Cerebellar cortex (tissue), 1 donor: ENCODE measurements at regions not wholly inside any gene's neighbourhood (a gene's known extent, or its start where the extent isn't known, plus 50 kb on each side); places are given as distances from the start of the nearest gene placed in this dataset.

Experiments
- DNase-seq: peaks from one replicate; pipeline ENCODE4 v3.0.0-alpha.2; 2015; ENCODE audit warnings: low spot score

DNA sequence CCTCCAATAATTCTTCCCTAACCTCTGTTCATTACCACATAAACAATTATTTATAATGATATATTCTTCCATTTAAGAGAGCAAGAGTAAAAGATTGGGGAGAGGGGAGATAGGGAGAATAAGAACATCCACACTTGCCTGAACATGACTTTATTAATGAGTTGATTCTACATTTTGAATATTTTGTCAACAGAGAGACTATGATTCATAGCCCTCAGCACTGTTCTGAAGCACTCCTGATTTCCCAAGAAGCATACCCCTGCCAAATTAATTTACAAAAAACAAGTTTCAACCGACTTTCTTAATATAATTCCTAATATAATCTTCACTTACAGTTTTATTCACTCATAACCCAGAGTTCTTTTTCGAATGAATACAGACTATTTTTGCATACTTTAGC, 828.8 kb downstream of the ROBO2 start:
- DNase-seq, result no peak

DNA sequence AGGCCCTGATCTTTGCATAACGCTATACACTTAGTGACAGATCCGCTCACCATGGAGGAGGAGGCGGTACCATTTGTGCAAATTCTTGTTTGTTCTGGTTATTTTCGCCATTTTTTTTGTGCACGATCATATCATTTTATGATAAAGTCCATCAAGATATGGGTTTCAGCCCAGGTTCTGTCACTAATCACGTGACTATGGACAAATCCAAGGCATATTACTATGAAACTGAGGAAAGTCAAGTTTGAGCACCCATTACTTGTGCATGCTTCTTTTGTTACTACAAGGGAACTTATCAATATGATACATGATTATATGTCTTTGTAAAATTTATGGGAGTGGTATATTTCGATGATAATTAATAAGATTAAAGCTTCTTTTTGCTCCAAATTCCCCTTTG, 829.5 kb downstream of the ROBO2 start:
- no peak for DNase-seq

DNA sequence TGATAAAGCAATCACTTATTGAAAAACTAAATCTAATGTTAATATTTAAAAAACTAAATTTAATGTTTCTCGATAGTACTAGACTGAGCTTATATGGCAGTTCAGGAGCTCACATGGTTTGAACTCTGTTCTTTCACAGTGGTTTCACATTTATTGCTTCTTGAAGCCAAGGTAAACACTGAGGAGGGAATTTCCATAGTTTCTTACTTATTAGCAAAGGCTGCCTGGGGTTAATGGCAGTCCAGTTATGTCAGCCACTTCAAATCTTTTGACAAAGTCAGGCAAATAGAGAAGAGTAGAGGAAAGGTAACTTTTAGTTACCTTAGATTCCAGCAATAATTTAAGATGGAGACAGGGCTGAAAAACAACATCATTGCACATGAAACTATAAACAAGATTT, 831.5 kb downstream of the ROBO2 start:
- DNase-seq, result no peak

DNA sequence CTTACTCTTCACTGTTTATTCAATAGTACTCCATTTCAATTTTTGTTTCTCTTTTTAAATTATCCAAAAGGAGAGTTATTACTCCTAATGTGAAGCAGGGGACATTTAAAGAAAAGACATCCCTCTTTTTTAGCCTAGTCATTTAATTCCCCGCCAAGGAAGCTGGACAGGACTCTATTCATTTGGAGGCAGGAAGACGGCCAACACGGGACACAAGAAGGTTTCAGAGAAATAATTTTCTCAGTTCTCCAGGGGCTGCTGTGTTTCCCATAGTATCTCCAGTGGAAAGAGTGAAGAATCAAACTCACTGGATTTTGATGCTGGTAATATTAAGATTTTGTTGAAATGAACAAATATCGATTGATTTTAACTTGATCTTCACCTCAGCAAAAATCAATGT, 833.7 kb downstream of the ROBO2 start:
- DNase-seq, result peak; percentile 4

DNA sequence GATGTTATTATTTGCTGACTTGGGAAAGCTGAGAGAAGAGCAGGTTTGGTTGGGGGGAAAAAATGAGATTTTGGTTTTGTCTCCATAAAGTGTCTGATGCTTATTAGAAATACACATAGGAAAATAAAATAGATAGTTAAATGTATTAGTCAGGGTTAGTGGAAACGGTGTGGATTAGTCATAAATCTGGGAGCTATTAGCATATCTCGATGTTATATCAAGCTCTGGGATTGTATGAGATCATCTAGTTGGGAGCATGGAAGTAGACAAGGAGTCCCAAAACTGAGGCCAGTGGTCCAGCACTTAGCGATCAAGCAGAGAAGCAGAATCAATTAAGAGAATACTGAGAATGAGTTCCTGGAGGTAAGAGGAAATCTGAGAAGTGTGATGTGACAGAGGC, 845.5 kb downstream of the ROBO2 start:
- no peak for DNase-seq

DNA sequence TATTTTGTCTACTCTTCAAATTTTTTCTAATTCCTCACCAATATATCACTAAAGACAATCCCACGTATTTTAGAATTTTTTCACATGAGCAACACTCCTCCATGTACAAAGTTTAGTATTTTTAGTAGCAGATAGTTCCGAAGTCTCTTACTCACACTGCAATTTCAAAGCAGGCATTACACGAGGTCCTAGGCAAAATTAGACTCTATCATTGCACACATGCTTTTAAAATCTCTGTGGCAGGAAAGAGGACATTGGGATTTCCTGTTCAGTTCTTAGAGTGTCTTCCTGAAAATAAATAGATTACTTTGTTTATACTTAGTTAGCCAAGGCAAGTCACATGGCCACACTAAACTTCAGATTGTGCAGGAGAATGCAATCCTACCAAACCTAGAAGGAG, 847.7 kb downstream of the ROBO2 start:
- no peak for DNase-seq

DNA sequence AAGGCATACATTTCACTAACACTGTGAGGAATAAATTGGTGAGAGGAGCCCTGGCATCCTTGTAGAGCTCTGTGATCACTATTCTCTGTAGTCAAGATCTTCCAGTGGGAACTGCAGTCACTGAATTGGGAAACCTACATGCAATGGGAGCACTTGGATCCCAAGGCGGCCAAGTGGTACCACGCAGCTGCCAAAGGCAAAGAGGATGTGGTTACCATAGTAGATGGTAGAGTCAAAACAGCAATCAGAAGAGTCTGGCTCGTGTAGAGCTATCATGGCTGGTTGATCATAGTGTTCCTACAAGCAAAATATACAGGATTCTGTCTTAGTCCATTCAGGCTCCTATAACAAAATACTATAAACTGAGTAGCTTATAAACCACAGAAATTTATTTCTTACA, 849.7 kb downstream of the ROBO2 start:
- no peak for DNase-seq

DNA sequence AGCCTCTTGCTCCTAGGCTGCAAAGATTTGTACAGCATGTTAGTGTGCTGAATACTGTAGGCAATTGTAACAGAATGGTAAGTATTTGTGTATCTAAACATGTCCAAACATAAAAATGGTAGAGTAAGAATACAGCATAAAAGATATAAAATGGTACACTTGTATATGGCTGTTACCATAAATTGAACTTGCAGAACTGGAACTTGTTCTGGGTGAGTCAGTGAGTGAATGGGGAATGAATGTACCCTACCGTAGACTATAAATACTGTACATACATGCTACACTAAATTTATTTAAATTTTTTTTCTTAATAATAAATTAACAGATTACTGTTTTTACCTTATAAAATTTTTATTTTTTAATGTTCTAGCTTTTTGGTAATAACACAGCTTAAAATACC, 858.7 kb downstream of the ROBO2 start:
- DNase-seq, result no peak

DNA sequence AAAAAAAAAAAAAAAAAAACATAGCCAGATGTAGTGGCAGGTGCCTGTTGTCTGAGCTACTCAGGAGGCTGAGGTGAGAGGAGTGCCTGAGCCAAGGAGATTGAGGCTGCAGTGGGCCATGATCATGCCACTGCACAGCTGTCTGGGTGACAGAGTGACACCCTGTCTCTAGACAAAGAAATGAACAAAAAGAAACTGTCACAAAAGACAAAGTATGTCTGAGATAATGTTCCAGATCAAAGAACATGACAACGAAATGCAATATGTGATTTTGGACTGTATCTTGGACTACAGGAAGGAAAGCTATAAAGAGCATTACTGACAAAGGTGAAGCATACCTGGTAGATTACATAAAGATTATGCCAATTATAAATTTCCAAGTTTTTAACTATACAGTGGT, 862.8 kb downstream of the ROBO2 start:
- no peak for DNase-seq

DNA sequence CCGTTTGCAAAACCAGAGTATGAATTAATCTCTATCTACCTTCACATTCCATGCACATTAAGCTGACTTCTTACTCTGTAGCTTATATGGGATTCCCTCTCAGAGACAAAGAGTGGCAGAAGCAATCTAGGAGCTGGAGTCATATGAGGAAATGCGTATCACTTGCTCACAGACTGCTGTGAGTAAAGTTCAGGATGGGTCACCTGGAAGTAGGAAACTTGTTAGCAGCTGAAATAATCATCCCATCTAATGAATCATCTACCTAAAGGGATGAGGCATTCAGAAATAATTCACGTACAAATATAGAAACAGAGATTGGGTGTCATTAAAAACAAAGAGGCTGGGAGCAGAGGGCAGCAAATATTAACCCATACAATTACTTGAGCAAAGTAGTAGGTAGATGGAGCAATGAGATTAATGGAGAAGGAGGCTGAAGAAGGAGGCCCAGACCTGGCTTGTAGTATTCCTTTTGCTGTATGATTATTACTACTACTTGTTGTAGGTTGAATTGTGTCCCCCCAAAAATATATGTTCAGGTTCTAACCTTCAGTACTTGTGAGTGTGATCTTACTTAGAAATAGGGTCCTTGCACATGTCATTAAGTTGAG, 866.3 kb downstream of the ROBO2 start:
- no peak for DNase-seq

DNA sequence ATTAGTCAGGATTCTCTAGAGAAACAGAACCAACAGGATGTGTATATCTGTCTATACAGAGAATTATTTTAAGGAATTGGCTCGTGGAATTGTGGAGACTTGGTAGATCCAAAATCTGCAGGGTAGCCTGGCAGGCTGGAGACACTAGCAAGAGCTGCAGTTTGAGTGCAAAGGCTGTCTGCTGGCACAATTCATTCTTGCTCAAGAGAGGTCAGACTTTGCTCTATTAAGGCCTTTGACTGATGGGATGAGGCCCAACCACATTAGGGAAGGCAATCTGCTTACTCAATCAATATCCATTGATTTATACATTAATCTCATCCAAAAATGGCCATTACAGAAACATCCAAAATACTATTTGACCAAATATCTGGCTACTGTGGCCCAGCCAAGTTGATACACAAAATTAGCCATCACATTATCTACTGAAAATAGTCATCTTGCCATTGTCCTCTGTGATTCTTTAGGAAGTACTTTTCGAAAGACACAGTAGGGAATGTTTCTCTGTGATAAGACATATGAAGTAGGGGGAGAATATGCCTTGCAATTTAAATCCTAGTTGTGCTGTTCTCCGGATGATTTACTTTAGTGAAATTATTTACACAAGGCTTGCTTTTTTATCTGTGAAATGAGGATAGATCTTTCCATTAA, 873.8 kb downstream of the ROBO2 start:
- no peak for DNase-seq

DNA sequence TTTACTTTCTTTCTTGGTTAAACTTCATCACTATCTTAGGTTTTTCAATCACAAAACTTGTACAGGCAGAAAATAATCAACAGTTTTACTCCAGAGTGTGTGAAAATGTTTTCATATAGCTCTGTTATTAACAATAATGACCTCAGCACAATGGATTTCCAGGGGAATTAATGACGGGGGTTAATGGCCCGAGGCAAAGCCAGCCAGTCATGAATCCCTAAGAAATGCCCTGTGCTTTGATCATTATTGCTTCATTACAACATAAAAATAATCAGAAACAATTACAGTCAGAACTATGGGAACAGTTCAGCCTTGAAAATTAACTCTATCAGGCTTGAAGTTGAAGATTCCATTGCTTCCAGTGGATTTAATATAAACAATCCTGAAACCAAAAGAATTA, 875.4 kb downstream of the ROBO2 start:
- DNase-seq, result no peak

DNA sequence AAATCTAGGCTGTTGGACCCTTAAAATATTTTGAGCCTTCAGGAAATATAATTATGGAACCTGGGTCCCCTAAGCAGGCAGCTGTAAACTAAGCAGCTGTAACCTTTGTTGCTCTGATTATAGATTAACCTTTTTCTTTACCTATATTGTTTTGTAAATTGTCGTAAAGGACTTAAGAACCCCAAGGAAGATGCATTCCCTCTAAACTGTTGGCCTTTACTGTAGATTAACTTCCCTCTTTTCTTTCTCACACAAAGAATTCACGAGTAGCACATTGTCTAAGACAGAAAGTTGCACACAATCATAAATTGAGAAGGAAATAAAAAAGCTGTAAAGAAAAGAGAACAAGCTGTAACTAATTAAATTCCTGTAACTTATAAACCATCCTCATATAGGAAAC, 877.3 kb downstream of the ROBO2 start:
- no peak for DNase-seq

DNA sequence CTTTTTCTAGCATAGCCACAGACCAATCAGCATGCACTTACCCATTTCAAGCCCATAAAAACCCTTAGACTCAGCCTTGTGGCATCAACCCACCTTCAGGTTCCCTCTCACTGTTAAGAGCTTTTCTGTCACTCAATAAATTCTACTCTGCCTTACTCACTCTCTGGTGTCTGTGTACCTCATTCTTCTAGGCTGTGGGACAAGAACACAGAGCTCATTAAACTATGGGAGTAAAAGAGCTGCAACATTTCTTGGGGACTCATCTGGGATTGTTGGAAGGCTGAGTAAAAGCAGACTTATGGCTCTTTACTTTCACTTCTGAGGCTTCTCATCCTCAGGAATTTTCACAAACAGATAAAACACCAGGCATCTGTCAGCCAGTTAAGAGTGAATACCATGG, 879.3 kb downstream of the ROBO2 start:
- DNase-seq, result no peak

DNA sequence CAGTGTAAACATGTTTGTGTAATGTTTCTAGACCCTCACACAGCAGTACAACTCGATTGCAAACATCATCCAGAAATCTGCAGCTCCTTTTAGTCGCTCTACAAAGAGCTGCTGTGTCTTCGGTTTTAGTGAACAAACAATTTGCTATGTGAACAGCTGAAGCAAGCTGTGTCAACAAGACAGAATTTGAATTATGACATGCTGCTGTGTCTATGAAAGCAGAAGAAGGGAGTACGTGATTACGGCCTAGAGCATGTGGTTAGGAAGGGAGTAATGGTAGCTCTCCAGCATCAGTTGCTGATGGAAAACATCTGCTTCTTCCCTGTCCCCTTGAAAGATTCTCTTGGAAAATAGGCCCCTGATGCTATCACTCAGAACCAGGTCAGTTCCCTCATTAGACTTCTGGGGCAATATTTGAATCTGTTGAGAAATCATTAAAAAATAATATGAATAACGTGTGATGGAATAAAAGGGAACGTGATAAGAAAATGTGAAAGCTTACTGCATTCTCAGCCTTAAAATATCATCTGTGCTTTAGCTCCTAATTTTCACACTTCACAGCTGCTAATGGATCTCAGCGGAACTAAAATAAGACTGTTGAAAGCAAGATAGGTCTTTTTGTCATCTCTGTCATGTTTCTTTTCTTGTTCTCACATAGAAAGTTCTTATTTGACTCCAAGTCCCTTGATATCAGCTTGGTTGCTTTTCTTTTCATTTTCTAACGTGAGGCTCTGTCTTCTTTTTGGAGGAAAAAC, 891.5 kb downstream of the ROBO2 start:
- DNase-seq, result no peak

DNA sequence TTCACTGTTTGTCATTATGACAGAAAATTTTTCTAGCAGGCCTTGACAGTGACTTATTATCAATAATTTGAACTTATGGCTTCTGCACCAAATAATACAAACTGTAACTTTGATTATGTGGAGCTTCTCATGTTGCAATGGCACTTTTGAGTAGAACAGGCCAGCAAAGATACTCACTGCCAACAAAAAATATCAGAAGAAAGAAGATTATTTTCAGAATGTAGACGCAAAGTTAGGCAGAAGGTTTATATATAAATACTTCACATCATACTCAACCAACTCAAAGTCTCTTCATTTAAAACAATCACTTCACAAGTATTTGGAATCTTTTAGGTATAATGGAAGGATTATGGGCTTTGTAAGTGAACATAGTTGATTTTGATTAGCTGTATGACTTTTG, 893.0 kb downstream of the ROBO2 start:
- no peak for DNase-seq

DNA sequence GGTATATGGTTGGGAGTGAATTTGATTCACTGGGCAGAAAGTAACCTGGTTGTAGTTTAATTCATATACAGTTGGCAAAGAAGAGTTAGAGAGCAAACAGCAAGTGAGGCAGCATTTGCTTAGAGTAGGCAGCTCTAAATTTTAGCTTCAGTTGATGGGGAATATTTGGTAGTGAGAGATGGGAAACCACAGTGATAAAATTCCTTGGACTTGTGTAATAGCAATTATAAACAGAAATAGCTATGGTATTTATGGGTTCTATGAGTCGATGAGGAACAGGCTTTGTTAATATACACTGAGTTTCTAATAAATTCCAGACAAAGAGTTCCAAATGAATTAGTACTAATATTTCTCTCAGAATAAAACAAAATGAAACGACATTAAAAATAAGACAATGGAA, 894.0 kb downstream of the ROBO2 start:
- no peak for DNase-seq

DNA sequence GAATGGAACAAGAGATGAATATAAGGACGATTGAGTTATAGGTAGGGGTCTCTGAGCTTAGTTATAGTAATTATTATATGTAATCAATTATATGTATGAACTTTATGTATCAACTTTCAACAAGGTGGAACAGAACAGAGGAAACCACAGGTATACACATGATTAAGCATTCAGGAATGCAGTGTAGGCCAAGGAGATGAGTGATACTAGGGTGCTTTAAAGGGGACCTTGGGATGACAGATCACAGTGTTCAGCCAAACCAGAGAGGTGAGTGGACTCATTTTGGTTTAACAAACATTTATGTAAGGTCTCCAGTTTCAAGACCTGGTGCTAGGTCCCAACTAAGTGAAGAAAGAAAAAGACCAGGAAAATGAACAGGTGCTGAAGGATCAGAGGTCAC, 895.5 kb downstream of the ROBO2 start:
- no peak for DNase-seq

DNA sequence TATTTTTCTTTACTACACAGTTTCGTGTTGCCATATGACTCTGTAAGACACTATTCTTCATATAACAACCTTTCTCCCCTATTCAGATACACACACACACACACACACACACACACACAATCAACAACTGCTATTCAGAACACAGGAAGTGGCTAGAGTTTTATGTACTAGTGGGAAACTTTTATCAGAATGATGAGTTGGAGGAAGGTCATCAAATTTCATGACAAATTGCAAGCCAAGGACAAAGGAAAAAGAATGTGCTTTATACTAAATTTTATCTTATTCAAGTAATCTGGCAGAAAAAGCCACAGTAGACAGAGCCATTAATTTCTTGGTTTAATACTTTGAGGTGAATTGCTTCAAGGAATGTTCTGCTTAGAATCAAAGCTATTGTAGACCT, 899.8 kb downstream of the ROBO2 start:
- no peak for DNase-seq

DNA sequence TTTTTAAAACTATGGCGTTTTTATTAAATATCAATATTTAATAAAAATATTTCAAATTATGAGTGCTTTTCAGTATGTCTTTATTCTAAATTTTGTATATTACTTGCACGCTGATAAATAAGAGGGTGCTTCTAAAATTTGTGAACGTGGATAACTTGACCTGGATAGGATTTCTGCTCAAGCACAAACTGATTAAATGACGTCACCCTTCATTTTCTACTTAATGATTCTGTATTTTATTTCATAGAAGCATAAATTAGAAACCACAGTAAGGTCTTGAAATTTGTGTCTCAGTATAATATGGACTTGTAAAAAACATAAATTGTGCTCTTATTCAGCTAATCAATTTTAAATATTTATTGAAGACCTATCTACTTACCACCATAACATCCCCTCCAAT, 903.7 kb downstream of the ROBO2 start:
- no peak for DNase-seq

DNA sequence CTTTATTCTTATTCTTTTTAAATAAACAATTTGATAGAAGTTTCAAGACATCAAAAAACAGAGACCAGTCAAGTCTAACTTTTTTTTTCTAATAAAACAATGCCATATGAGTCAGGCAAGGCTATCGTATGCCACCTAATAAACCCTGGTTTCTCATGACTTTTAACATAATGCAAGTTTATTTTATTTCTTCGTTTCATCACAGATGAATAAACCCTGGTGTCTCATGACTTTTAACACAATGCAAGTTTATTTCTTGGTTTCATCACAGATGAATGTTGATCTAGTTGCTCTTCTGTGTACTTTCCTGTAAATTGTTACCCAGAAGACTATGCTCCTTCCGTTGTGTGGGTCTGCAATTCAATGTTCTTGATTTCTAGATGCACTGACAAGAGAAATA, 905.4 kb downstream of the ROBO2 start:
- no peak for DNase-seq

DNA sequence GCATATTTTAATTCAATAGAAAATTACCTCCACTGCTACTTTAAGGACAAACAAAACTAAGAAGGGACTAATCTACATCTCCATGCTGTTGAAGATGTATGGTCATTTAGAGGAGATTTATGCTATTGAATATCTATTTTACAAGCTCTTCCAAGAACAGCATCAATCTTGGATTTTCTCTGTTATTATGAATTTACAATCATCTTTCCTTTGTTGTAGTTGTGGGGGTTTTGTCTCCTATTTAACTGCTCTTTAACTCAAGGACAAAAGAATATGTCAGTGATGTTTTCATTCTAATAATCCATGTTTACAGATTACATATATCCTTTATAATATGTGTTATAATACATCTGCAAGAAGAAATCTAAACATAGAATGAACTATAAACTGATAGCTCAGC, 907.8 kb downstream of the ROBO2 start:
- no peak for DNase-seq

DNA sequence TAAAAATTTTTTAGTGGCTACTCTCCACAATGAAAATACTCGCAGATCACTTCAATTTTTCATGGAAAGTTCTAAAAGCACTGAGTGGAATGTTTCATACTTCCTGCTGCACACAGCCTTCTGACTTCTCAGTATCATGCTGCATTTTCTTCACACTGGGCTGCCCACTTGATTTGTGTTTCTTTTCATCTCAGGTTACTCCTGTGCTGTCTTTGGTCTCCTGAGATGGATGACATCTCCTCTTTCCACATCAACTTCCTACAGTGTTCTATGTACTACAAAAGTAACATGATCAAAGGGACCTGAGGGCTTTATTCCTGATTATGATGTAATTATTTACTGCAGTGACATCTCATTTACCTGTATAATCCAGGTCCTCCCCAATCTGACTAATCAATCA, 927.7 kb downstream of the ROBO2 start:
- no peak for DNase-seq

DNA sequence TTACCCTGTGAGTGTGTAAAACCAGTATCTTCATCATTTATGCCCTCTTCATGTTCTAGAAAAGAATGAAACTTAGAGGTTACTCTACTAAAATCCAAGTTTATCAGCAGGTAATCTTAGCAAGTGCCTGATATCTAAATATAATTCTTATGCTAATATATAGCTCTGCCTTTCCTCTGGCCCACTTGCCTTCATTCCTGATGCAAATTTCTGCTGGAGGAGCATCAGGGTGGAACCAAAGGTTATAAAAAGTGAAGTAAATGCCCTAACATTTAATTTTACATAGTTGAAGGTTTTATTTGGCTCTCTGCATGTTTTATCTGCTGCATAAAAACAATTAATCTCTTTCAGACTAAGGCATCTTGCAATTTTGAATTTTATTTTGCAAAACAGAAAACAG, 936.2 kb downstream of the ROBO2 start:
- no peak for DNase-seq
